Lower lobe of right lung (tissue), 2 donors: ENCODE measurements at regions not wholly inside any gene's neighbourhood (a gene's known extent, or its start where the extent isn't known, plus 50 kb on each side); places are given as distances from the start of the nearest gene placed in this dataset.

ENCODE experiments used
- ATAC-seq, 2 donors: fragments of 200-7000 bp; cut with Tn5 transposase; one replicate each; pipeline ENCODE4 v1.9.1; 2020 to 2022; ENCODE audit warnings: mild to moderate bottlenecking in 2 of 2, moderate library complexity in 2 of 2
- DNase-seq: peaks from one replicate; pipeline ENCODE4 v3.0.0-alpha.2; 2020
- H3K27ac ChIP-seq: fragments of 200-600 bp; one replicate; pipeline ENCODE4 v1.8.0; 2022
- H3K27me3 ChIP-seq: fragments of 200-600 bp; one replicate; pipeline ENCODE4 v1.8.0; 2022; ENCODE audit warnings: low read depth
- H3K36me3 ChIP-seq: fragments of 200-600 bp; one replicate; pipeline ENCODE4 v1.8.0; 2022; ENCODE audit warnings: mild to moderate bottlenecking
- H3K4me1 ChIP-seq: fragments of 200-600 bp; one replicate; pipeline ENCODE4 v1.8.0; 2022
- H3K4me3 ChIP-seq: fragments of 200-600 bp; one replicate; pipeline ENCODE4 v1.8.0; 2022; ENCODE audit warnings: mild to moderate bottlenecking
- H3K9me3 ChIP-seq: fragments of 200-600 bp; one replicate; pipeline ENCODE4 v1.8.0; 2022
- intact Hi-C: fragments of 100-400 bp; cut with DNase I; formaldehyde crosslinking; loops from one replicate; pipeline ENCODE4 v1.11.0; 2022
- TF ChIP-seq, protein P1 (sequence below): fragments of 200-600 bp; IDR thresholded peaks from one replicate; pipeline ENCODE4 v1.8.0; 2022; ENCODE audit warnings: antibody characterized with exemption, mild to moderate bottlenecking
- donor health status: DM: no; HTN: yes; CAD: no; lungs with severe emphysema.

DNA sequence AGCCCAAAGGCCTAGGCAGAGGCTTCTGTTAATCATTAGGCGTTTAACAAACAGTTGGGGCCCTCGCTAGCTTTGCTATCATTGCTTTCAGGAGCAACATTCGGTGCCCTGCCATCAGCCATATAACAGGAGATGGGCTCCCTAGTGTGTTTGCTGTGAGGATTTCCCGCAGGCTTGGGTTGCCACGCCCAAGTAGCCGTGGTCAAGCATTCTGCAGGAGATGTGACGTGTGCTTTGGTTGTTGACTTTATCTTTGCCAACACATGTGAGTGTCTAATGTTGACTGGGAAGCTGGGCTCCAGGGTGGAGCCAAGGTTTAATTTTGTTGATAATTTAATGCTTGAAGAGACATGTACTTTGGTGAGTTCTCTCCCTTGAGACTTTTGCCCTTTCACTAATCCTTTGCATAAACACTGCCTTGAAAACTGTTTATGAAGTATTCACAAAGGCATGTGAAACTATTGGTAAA is 184.6 kb upstream of the KIT start:
- ATAC-seq: no peak

DNA sequence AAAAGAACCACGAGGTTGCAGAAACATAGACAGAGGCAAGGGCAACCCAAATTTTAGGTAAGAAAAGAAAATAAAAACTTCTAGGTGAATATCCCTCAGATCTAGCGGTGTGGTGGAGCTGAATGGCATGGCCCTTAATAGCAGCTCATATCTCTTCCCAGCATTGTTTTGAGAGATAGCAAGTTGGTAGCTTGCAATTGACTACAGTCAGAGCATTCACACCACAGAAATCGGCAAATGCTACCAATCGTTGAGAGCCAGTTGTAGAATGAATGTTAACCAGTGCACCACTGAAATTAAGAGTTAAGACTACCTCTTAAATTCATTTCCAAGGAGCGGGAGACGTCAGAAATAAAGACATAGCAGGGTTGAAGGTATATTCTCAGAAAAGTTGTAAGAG is 184.0 kb upstream of the KIT start:
- H3K9me3 ChIP-seq: peaks cover 3% of the 10 kb centered on the region
- no peaks in the 10 kb centered on the region for H3K27me3 ChIP-seq
- H3K4me1 ChIP-seq: no peaks in the 10 kb centered on the region
- TF ChIP-seq, protein P1, sequence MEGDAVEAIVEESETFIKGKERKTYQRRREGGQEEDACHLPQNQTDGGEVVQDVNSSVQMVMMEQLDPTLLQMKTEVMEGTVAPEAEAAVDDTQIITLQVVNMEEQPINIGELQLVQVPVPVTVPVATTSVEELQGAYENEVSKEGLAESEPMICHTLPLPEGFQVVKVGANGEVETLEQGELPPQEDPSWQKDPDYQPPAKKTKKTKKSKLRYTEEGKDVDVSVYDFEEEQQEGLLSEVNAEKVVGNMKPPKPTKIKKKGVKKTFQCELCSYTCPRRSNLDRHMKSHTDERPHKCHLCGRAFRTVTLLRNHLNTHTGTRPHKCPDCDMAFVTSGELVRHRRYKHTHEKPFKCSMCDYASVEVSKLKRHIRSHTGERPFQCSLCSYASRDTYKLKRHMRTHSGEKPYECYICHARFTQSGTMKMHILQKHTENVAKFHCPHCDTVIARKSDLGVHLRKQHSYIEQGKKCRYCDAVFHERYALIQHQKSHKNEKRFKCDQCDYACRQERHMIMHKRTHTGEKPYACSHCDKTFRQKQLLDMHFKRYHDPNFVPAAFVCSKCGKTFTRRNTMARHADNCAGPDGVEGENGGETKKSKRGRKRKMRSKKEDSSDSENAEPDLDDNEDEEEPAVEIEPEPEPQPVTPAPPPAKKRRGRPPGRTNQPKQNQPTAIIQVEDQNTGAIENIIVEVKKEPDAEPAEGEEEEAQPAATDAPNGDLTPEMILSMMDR: no peak
- DNase-seq: no peak
- ATAC-seq: no peak
- H3K36me3 ChIP-seq: no peaks in the 10 kb centered on the region
- intact Hi-C loops: no loop called here
- no peak overlapping the region for H3K4me3 ChIP-seq
- no peak overlapping the region for H3K27ac ChIP-seq

More for the DNA sequence above, 184.6 kb upstream of the KIT start:
- Histone ChIP-seq H3K36me3 (no peaks in the 10 kb centered on the region), H3K9me3 (peaks cover 6% of the 10 kb centered on the region), H3K27me3 (no peaks in the 10 kb centered on the region), H3K4me3 (no peak overlapping the region), H3K4me1 (no peaks in the 10 kb centered on the region), H3K27ac (no peak overlapping the region)
- no peak for DNase-seq
- intact Hi-C loops: no loop called here
- TF ChIP-seq, protein P1: no peak

DNA sequence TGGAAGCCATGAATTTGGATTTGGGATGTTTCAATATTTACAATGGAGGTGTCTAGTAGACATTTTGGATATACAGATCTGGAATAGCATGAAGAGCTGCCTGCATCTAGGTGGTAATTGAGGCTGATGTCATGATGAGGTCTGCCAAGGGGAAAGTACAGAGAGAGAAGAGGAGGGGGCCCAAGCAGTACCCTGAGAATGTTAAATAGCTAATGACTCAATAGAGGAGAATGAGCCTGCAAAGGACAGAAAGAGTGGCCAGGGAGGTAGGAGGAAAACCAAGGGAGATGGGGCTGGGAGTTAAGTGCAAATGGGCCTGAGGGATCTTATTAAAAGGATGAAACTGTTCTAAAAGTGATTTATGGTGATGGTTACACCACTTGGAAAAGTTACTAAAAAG is 182.2 kb upstream of the KIT start:
- intact Hi-C loops: no loop called here
- Histone ChIP-seq H3K27me3 (no peaks in the 10 kb centered on the region), H3K36me3 (no peaks in the 10 kb centered on the region), H3K9me3 (peaks cover 11% of the 10 kb centered on the region), H3K4me3 (no peak overlapping the region), H3K4me1 (no peaks in the 10 kb centered on the region), H3K27ac (no peak overlapping the region)
- DNase-seq (no peak), ATAC-seq (no peak)
- TF ChIP-seq, protein P1: no peak

DNA sequence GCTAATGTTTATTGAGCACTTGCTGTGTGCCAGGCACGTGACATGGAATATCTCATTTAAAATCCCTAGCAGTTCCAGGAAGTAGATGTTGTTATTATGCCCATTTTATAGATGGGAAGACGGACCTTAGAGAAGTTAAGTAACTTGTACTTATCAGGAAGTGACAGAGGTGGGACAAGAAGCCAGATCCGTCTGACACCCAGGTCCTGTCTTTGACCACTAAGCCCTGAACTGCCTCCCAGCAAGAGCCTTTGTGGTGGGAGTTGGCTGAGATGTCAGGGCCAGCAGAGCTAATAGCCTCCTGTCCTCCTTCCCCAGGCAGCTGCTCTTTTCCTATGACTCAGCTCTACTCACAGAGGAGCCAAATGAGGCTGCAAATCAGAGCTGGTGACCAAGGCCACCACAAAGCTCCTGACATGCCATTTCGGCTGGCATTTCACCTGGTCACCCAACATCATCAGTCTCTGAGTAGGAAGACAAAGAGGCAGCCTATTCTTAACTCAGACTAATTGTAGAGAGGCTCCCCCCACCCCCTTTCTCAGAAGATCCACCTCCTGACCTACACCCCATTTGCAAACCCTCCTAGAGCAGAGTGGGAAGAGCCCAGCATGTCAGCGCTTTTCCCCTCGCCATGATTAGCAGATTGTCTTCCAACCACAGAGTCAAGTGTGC is 175.1 kb upstream of the KIT start:
- H3K4me1 ChIP-seq: no peaks in the 10 kb centered on the region
- H3K27me3 ChIP-seq: no peaks in the 10 kb centered on the region
- TF ChIP-seq, protein P1: no peak
- ATAC-seq (no peak), DNase-seq (no peak)
- no peak overlapping the region for H3K4me3 ChIP-seq
- H3K27ac ChIP-seq: no peak overlapping the region
- intact Hi-C loops: no loop called here
- peaks cover 11% of the 10 kb centered on the region for H3K9me3 ChIP-seq
- H3K36me3 ChIP-seq: no peaks in the 10 kb centered on the region

GRCh38 chr4:54484383-54484782 is 173.4 kb upstream of the KIT start:
- Histone ChIP-seq H3K36me3 (no peaks in the 10 kb centered on the region), H3K4me3 (no peak overlapping the region), H3K4me1 (no peaks in the 10 kb centered on the region), H3K27ac (no peak overlapping the region), H3K9me3 (peaks cover 3% of the 10 kb centered on the region), H3K27me3 (no peaks in the 10 kb centered on the region)
- intact Hi-C loops: no loop called here
- TF ChIP-seq, protein P1: no peak
- DNase-seq (no peak), ATAC-seq (no peak)
